H1 (cell line): ENCODE measurements at regions not wholly inside any gene's neighbourhood (a gene's known extent, or its start where the extent isn't known, plus 50 kb on each side); places are given as distances from the start of the nearest gene placed in this dataset.

ENCODE experiments used
- CTCF ChIA-PET: fragments of 300-600 bp; sonication (Branson Sonifier 250); formaldehyde crosslinking; loops from one replicate; lab custom pipeline; 2021; ENCODE audit not compliant: partially characterized antibody; lab: Charles Lee
- POLR2A ChIA-PET: fragments of 300-600 bp; sonication (Branson Sonifier 250); formaldehyde crosslinking; loops from one replicate; lab custom pipeline; 2021; ENCODE audit warnings: inconsistent platforms; ENCODE audit not compliant: partially characterized antibody; lab: Charles Lee
- DNase-seq, 2 experiments: peaks; one replicate each; pipeline versions ENCODE4 v3.0.0 to v3.0.0-alpha.2; 2010 to 2022; ENCODE audit warnings: low spot score in 2 of 2, low read depth in 1 of 2, mixed read lengths in 1 of 2
- FAIRE-seq: peaks from 2 replicates; lab custom pipeline; 2011; peaks lifted over from hg19 to GRCh38; lab: Jason Lieb, UNC
- H2AFZ ChIP-seq: 2 replicates; pipeline ENCODE4 v1.8.1; 2012; ENCODE audit warnings: low read length, inconsistent platforms
- H2AK5ac ChIP-seq: 2 replicates; pipeline ENCODE4 v1.6.1; 2013; ENCODE audit warnings: low read depth, low read length
- H2BK120ac ChIP-seq: replicated peaks from 2 replicates; pipeline ENCODE3; 2013; ENCODE audit warnings: low read depth, low read length, inconsistent platforms
- H2BK12ac ChIP-seq: 2 replicates; pipeline ENCODE4 v1.6.1; 2013; ENCODE audit warnings: low read depth, low read length
- H2BK15ac ChIP-seq: 2 replicates; pipeline ENCODE4 v1.6.1; 2013; ENCODE audit warnings: low read length
- H2BK20ac ChIP-seq: 2 replicates; pipeline ENCODE4 v1.6.1; 2013; ENCODE audit warnings: low read length
- H2BK5ac ChIP-seq: 2 replicates; pipeline ENCODE4 v1.6.1; 2013; ENCODE audit warnings: low read depth, low read length
- H3K14ac ChIP-seq: 2 replicates; pipeline ENCODE4 v1.6.1; 2013; ENCODE audit warnings: inconsistent platforms; ENCODE audit not compliant: insufficient read length
- H3K18ac ChIP-seq: 2 replicates; pipeline ENCODE4 v1.6.1; 2013; ENCODE audit warnings: low read length; ENCODE audit errors: extremely low read depth
- H3K23ac ChIP-seq: 2 replicates; pipeline ENCODE4 v1.6.1; 2013; ENCODE audit warnings: inconsistent platforms; ENCODE audit not compliant: insufficient read length
- H3K23me2 ChIP-seq: 2 replicates; pipeline ENCODE4 v1.6.1; 2013; ENCODE audit warnings: low read depth, low read length
- H3K27ac ChIP-seq: 2 replicates; pipeline ENCODE4 v1.6.1; 2011; ENCODE audit warnings: low read depth, low read length, inconsistent platforms
- H3K27me3 ChIP-seq, 4 experiments: replicated peaks in 1 of 4; 1 replicate in 1 of 4; 2 replicates in 3 of 4; pipeline versions ENCODE4 v1.6.1 to v1.8.1; 2011 to 2013; ENCODE audit warnings: low read length in 3 of 4, mild to moderate bottlenecking in 3 of 4, inconsistent platforms in 2 of 4, mixed read lengths in 2 of 4, moderate library complexity in 1 of 4; ENCODE audit not compliant: control insufficient read depth in 3 of 4, insufficient read depth in 3 of 4; ENCODE audit errors: extremely low read depth in 1 of 4
- H3K36me3 ChIP-seq, 4 experiments: 2 replicates each; pipeline versions ENCODE4 v1.6.1 to v1.8.1; 2011 to 2013; ENCODE audit warnings: mild to moderate bottlenecking in 4 of 4, low read length in 3 of 4, moderate library complexity in 2 of 4, control low read depth in 1 of 4, inconsistent platforms in 1 of 4; ENCODE audit not compliant: insufficient read depth in 4 of 4, control insufficient read depth in 2 of 4
- H3K4ac ChIP-seq: replicated peaks from 2 replicates; pipeline ENCODE3; 2013; ENCODE audit warnings: low read length, low read depth, mixed read lengths, inconsistent platforms; ENCODE audit not compliant: insufficient read length
- H3K4me1 ChIP-seq, 4 experiments: replicated peaks in 1 of 4; 1 replicate in 1 of 4; 2 replicates in 3 of 4; pipeline versions ENCODE4 v1.6.1 to v1.8.1; 2011 to 2013; ENCODE audit warnings: low read length in 3 of 4, inconsistent platforms in 2 of 4, mixed read lengths in 1 of 4; ENCODE audit not compliant: insufficient read depth in 4 of 4, control insufficient read depth in 3 of 4
- H3K4me2 ChIP-seq, 2 experiments: 2 replicates each; pipeline versions ENCODE4 v1.6.1 to v1.8.1; 2011 to 2013; ENCODE audit warnings: low read depth in 2 of 2, low read length in 2 of 2, control low read depth in 1 of 2, inconsistent platforms in 1 of 2, mild to moderate bottlenecking in 1 of 2; ENCODE audit not compliant: insufficient read depth in 1 of 2
- H3K4me3 ChIP-seq, 4 experiments: fragments of 200-600, 300-600 bp in 1 of 4; sonication (generic), shearing (Covaris generic), sonication (Bioruptor Twin) in 1 of 4; 2 replicates each; pipeline versions ENCODE4 v1.5.1 to v1.8.1; 2011 to 2016; ENCODE audit warnings: low read length in 4 of 4, low read depth in 3 of 4, control low read depth in 2 of 4, inconsistent platforms in 2 of 4, mild to moderate bottlenecking in 2 of 4, mixed read lengths in 1 of 4, moderate library complexity in 1 of 4; ENCODE audit not compliant: insufficient read depth in 2 of 4; ENCODE audit errors: extremely low read depth in 1 of 4
- H3K56ac ChIP-seq: replicated peaks from 2 replicates; pipeline ENCODE3; 2013; ENCODE audit warnings: low read depth, mild to moderate bottlenecking, mixed read lengths, low read length, inconsistent platforms; ENCODE audit not compliant: insufficient read length
- H3K79me1 ChIP-seq: 2 replicates; pipeline ENCODE4 v1.6.1; 2013; ENCODE audit warnings: low read depth, low read length, control low read depth
- H3K79me2 ChIP-seq, 2 experiments: 2 replicates each; pipeline versions ENCODE4 v1.6.1 to v1.8.1; 2012 to 2013; ENCODE audit warnings: low read length in 2 of 2, mild to moderate bottlenecking in 2 of 2, inconsistent platforms in 1 of 2; ENCODE audit not compliant: insufficient read depth in 2 of 2, control insufficient read depth in 1 of 2
- H3K9ac ChIP-seq, 4 experiments: replicated peaks in 1 of 4; 1 replicate in 1 of 4; 2 replicates in 3 of 4; pipeline versions ENCODE4 v1.6.1 to v1.8.1; 2011 to 2013; ENCODE audit warnings: low read depth in 3 of 4, low read length in 3 of 4, control low read depth in 2 of 4, mild to moderate bottlenecking in 2 of 4, moderate library complexity in 2 of 4, inconsistent platforms in 1 of 4; ENCODE audit errors: extremely low read depth in 1 of 4
- H3K9me3 ChIP-seq, 2 experiments: 2 replicates each; pipeline versions ENCODE4 v1.6.1 to v1.8.1; 2012 to 2013; ENCODE audit warnings: mild to moderate bottlenecking in 2 of 2, moderate library complexity in 2 of 2, control low read depth in 1 of 2, inconsistent platforms in 1 of 2, low read depth in 1 of 2, low read length in 1 of 2, mixed read lengths in 1 of 2; ENCODE audit not compliant: insufficient read depth in 2 of 2
- H4K20me1 ChIP-seq, 2 experiments: replicated peaks in 1 of 2; 2 replicates each; pipeline versions ENCODE3 to v1.8.1; 2011 to 2013; ENCODE audit warnings: inconsistent platforms in 2 of 2, low read length in 2 of 2, mild to moderate bottlenecking in 1 of 2; ENCODE audit not compliant: insufficient read depth in 2 of 2, control insufficient read depth in 1 of 2
- H4K5ac ChIP-seq: 2 replicates; pipeline ENCODE4 v1.6.1; 2013; ENCODE audit warnings: low read length, low read depth, mixed read lengths, inconsistent platforms; ENCODE audit not compliant: insufficient read length
- H4K8ac ChIP-seq: 2 replicates; pipeline ENCODE4 v1.8.0; 2013; ENCODE audit warnings: mild to moderate bottlenecking, moderate library complexity, low read length, inconsistent platforms; ENCODE audit not compliant: insufficient read depth; ENCODE audit errors: extremely low read depth
- H4K91ac ChIP-seq: replicated peaks from 2 replicates; pipeline ENCODE3; 2013; ENCODE audit warnings: low read length, mixed read lengths, inconsistent platforms; ENCODE audit not compliant: insufficient read length
- BCL11A ChIP-seq, 2 experiments: IDR thresholded peaks; one replicate each; pipeline ENCODE4 v1.6.1; 2011; ENCODE audit warnings: low read depth in 2 of 2, low read length in 2 of 2, mild to moderate bottlenecking in 2 of 2
- CREB1 ChIP-seq: IDR thresholded peaks from 2 replicates; pipeline ENCODE4 v1.6.1; 2012; ENCODE audit warnings: inconsistent platforms
- E2F6 ChIP-seq: IDR thresholded peaks from 2 replicates; pipeline ENCODE4 v1.6.1; 2012; ENCODE audit warnings: inconsistent platforms
- EGR1 ChIP-seq: IDR thresholded peaks from 2 replicates; pipeline ENCODE4 v1.6.1; 2011; ENCODE audit warnings: low read depth, low read length, borderline replicate concordance
- KDM1A ChIP-seq: fragments of 200-600, 300-600 bp; sonication (generic); IDR thresholded peaks from 2 replicates; pipeline ENCODE4 v1.7.1; 2016; ENCODE audit warnings: mild to moderate bottlenecking, low read length, borderline replicate concordance
- MAFK ChIP-seq: IDR thresholded peaks from 2 replicates; pipeline ENCODE4 v1.6.1; 2012; ENCODE audit warnings: low read depth, mild to moderate bottlenecking, improper control_type of control experiment, low read length
- RAD21 ChIP-seq, 2 experiments: IDR thresholded peaks in 1 of 2; conservative IDR thresholded peaks in 1 of 2; 2 replicates each; pipeline ENCODE4 v1.6.1; 2011; ENCODE audit warnings: low read depth in 2 of 2, low read length in 2 of 2, improper control_type of control experiment in 1 of 2, inconsistent platforms in 1 of 2, mild to moderate bottlenecking in 1 of 2, moderate library complexity in 1 of 2
- SIRT6 ChIP-seq: IDR thresholded peaks from one replicate; pipeline ENCODE4 v1.7.1; 2012; ENCODE audit warnings: low read length, inconsistent platforms
- SIX5 ChIP-seq: IDR thresholded peaks from 2 replicates; pipeline ENCODE4 v1.6.1; 2011; ENCODE audit warnings: mild to moderate bottlenecking, low read depth, low read length
- SP1 ChIP-seq: IDR thresholded peaks from 2 replicates; pipeline ENCODE4 v1.6.1; 2011; ENCODE audit warnings: low read depth, low read length
- SP2 ChIP-seq: IDR thresholded peaks from 2 replicates; pipeline ENCODE4 v1.6.1; 2012; ENCODE audit warnings: mild to moderate bottlenecking, low read length, inconsistent platforms
- SUZ12 ChIP-seq: fragments of 200-600 bp; sonication (generic); IDR thresholded peaks from 2 replicates; pipeline ENCODE4 v1.6.1; 2012; ENCODE audit warnings: mild to moderate bottlenecking, inconsistent platforms, low read length, moderate library complexity, mixed read lengths
- TAF7 ChIP-seq: optimal IDR thresholded peaks from 2 replicates; pipeline ENCODE3; 2011; ENCODE audit warnings: low read depth, mild to moderate bottlenecking, inconsistent platforms, low read length, moderate library complexity, borderline replicate concordance
- USF2 ChIP-seq: IDR thresholded peaks from 2 replicates; pipeline ENCODE4 v1.6.1; 2011; ENCODE audit warnings: low read length, improper control_type of control experiment
- WGBS, 2 experiments: shearing (Covaris generic) in 1 of 2; methylation state at CpG; one replicate each; pipeline versions ENCODE4 v1.1.6 to v1.1.7; 2013 to 2015; ENCODE audit warnings: low lambda C conversion rate in 2 of 2, mixed read lengths in 2 of 2, inconsistent platforms in 1 of 2, low coverage in 1 of 2, missing lambda C conversion rate in 1 of 2; ENCODE audit not compliant: insufficient replicate concordance in 2 of 2, insufficient coverage in 1 of 2, insufficient read length in 1 of 2; ENCODE audit errors: extremely low coverage in 1 of 2, missing lambda C conversion rate in 1 of 2; 5-methylcytosine and 5-hydroxymethylcytosine counted together

- no peak overlapping the region for H4K8ac ChIP-seq
- WGBS, 2 experiments, result 91% methylated on average over 3 of the region's 3 CpGs; no CpG with 5 or more reads in 1 of the 2 experiments
- H3K23me2 ChIP-seq, result no peaks in the 10 kb centered on the region
- no peak overlapping the region for H2BK20ac ChIP-seq
- CTCF ChIA-PET, result interaction anchor here (0.5 to 0.7 kb wide), 2 partner anchors 33 to 56 kb away, joined by 3 read pairs; no protein-coding TSS in a partner anchor
- H2BK5ac ChIP-seq, result no peak overlapping the region
- H3K18ac ChIP-seq, result no peak overlapping the region
- no peaks in the 10 kb centered on the region for H3K36me3 ChIP-seq
- no peak overlapping the region for H3K4me2 ChIP-seq
- H3K4ac ChIP-seq, result no peak overlapping the region
- H4K20me1 ChIP-seq, result no peaks in the 10 kb centered on the region
- H4K5ac ChIP-seq, result no peak overlapping the region
- H3K79me2 ChIP-seq, result no peaks in the 10 kb centered on the region
- no peak overlapping the region for H2AK5ac ChIP-seq
- H2AFZ ChIP-seq, result no peak overlapping the region
- H3K14ac ChIP-seq, result no peak overlapping the region
- H3K27me3 ChIP-seq, result no peaks in the 10 kb centered on the region
- no peak overlapping the region for H3K27ac ChIP-seq
- FAIRE-seq (no peak), DNase-seq (no peak)
- H3K56ac ChIP-seq, result no peak overlapping the region
- H2BK12ac ChIP-seq, result no peak overlapping the region
- no peaks in the 10 kb centered on the region for H3K9me3 ChIP-seq
- no peak overlapping the region for H2BK120ac ChIP-seq
- peaks cover 0 to 4% (median 2%) of the 10 kb centered on the region in 4 experiments; a peak in 3 of 7 replicates for H3K4me1 ChIP-seq
- H4K91ac ChIP-seq, result no peak overlapping the region
- no peak overlapping the region for H3K4me3 ChIP-seq
- POLR2A ChIA-PET, result interaction anchor here (1.8 kb wide), 1 partner anchor 15 kb away, joined by 3 read pairs; no protein-coding TSS in a partner anchor
- H3K9ac ChIP-seq, result no peak overlapping the region
- no peaks in the 10 kb centered on the region for H3K79me1 ChIP-seq
- H2BK15ac ChIP-seq, result 0 out of 2 replicates have a peak overlapping the region, but pooled peaks have one; percentile 46
- H3K23ac ChIP-seq, result no peak overlapping the region
- no peak for TF ChIP-seq SIRT6
- no peak for TF ChIP-seq CREB1
- TF ChIP-seq USF2, result no peak
- no peak for TF ChIP-seq SUZ12
- TF ChIP-seq SP1, result no peak
- no peak for TF ChIP-seq TAF7
- TF ChIP-seq SIX5, result no peak
- no peak for TF ChIP-seq EGR1
- no peak for TF ChIP-seq BCL11A (IDR thresholded peaks at IDR 0.05; ENCODE audit: low read depth in 2 of 2, low read length in 2 of 2)
- no peak for TF ChIP-seq MAFK
- TF ChIP-seq KDM1A, result no peak
- TF ChIP-seq RAD21 (IDR thresholded peaks at IDR 0.05 in 1 of 2, conservative IDR thresholded peaks at IDR 0.05 in 1 of 2; ENCODE audit: low read depth in 2 of 2, low read length in 2 of 2), result no peak
- TF ChIP-seq SP2, result no peak
- TF ChIP-seq E2F6, result no peak
Measured at GRCh38 chr2:54386585-54386984, 69.5 kb upstream of the SPTBN1 start.
